HUDEP-2 (cell line): ENCODE measurements at regions not wholly inside any gene's neighbourhood (a gene's known extent, or its start where the extent isn't known, plus 50 kb on each side); places are given as distances from the start of the nearest gene placed in this dataset.

Experiments
- DNase-seq, 76 experiments: peaks; one replicate each; lab custom pipeline; 2025; ENCODE audit not compliant: unreplicated experiment in 76 of 76; lab: John Stamatoyannopoulos, UW

- no peak for DNase-seq
Observed at GRCh38 chr20:6577451-6577850, 190.0 kb upstream of the BMP2 start.

GRCh38 chr20:6576726-6577125, 190.8 kb upstream of the BMP2 start:
- DNase-seq: no peak

DNA sequence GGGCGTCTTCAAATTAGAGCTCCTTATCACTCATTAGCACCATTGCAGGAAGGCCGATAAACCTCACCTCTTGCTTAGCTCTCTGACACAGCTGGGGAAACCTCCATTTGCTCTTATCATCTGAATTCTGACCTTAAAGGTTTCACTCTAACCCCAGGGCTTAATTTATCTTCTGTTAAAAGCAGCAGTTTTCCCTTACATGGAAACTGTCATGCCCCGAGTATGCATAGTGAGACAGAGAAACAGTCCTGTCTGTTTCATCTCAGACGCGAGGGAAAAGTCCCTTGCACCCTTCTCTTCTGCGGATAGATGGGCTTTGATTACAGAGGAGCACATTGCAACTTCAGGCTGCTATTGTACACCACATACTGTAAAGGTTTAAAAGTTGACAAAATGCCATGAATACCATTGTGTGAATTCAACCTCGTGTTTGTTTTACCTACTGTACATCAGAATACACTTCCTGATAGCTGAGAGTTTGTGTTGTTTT, 191.5 kb upstream of the BMP2 start:
- peak in 53 of 76 experiments; percentile 1 to 89 (median 34) for DNase-seq

DNA sequence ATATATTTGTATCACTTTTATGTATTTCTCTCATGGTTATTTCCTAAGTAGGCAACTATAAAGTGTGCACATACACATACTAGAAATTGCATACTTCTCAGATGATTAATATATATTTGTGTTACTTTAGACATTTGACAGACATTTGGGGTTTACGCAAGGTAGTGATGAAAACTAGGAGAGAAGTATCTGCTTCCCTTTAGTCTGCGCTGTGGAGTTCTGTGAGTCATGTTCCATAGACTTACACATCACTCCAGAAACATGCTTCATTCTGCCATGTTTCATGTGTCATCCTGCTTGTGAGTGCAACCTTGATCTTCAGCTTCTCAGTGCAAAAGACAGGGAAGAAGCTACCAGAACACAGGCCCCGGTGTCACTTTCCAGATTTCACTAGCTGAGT, 200.7 kb upstream of the BMP2 start:
- no peak for DNase-seq

DNA sequence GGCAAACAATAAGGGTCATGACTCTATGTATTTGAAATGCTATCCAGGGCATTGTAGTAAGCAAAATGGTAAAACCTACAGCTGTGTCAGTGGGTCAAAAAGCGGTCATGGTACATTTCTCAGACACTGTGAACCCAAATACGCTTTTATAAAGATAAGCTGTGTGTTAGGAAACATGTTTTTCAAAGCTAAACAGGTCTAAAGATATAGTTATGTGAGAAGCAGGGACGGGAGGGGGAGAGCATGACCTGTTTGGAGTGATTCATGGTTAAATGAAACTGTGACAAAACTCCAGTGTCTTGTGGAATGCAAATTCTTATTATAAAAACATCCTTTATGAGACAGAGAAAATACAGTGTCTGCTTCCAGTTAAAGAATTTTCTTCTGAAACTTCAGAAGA, 205.4 kb upstream of the BMP2 start:
- no peak for DNase-seq

DNA sequence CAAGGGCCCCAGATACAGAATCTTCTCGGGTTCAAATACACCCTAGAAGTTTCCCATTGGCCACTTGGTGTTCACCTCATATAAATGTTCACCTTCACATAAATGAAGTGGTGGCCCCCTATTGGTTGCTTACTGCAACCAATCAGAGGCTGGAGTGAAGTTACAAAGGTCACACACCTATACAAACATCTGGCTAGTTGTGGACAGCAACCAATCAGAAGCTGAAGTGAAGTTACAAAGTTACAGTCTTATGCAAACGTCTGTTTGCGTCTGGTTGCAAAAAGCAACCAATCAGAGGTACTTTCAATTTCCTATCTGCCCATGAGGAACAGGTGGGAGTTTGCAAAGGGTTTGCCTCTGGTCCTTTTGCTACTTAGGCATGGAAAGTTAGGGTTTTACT, 206.5 kb upstream of the BMP2 start:
- no peak for DNase-seq

GRCh38 chr20:6559791-6560190, 207.7 kb upstream of the BMP2 start:
- no peak for DNase-seq

GRCh38 chr20:6558341-6558740, 209.1 kb upstream of the BMP2 start:
- DNase-seq: no peak

DNA sequence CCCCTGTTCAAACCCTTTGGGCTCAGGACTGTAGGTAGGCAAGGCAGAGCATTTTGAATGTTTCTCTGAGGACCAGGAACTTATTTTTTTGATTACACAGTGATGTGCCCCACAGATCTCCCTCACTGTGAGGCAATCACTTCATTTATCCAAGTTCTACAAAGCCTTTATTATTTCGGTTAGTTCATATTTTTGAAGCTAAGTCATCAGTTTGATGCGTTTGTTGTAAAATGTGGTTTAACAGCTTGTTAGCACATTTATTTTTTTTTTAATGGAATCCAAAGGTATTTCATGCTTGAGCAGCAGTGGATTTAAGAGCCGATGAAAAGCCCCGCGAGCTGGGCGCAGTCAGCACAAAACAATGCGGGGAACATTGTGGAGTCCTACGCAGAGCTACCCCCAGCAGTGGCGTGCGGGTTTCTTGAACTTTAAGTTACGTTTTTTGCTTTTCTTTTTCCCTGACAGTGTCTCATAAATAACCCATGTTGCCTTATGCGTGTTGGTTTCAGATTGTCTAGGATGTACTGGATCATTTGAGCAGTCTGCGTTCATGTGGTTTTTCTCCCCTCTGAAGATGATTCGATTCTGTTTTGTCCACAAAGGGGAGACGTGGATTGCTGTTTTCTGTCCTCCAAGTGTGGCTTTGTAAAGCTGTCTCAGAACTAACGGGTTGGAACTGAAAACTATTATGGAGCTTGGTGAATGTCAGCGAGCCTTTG, 233.6 kb upstream of the BMP2 start:
- DNase-seq: no peak

DNA sequence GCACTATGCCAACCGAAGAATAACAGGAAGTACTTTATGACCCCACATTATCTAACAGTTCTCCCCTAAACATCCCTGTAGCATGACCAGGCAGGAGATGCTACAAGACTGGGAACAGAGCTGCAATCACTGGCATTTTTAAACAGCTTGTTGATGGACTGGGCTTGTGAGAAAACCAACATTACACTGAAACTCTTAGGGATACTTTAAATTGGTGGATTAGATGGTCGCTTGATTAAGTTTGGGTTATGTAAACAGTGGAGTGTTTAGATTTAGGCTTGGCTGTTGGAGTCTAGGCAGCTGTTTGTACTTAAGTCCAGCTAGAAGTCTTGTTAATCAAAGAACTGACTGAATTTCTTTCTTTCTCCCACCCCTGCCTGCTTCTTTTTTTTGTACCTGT, 234.1 kb upstream of the BMP2 start:
- no peak for DNase-seq

- DNase-seq: no peak
Observed at GRCh38 chr20:6530779-6531315, 236.6 kb upstream of the BMP2 start.

GRCh38 chr20:6530254-6530653, 237.2 kb upstream of the BMP2 start:
- DNase-seq: no peak

GRCh38 chr20:6525447-6526303, 241.8 kb upstream of the BMP2 start:
- peak in 3 of 76 experiments; percentile 1 to 4 (median 3) for DNase-seq

GRCh38 chr20:6524305-6524704, 243.2 kb upstream of the BMP2 start:
- DNase-seq: no peak

DNA sequence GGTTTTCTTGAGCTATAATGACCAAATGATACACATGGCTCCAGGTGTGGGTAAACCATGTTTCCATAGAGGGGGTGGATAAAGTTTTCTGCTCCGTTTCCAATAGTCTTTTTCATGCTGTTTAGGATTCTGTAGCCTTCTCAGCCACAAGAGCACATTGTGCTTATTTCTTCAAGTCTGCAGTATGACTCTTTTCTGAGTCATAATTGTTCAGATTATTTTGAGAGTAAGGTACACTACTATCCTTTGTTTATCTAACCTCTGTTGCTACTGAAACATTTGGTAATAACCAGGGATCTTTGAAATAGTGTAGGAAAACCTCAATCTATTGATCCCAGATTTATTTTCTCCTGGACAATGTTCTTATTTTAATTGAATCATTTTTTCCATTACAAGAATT, 247.9 kb upstream of the BMP2 start:
- DNase-seq: no peak

DNA sequence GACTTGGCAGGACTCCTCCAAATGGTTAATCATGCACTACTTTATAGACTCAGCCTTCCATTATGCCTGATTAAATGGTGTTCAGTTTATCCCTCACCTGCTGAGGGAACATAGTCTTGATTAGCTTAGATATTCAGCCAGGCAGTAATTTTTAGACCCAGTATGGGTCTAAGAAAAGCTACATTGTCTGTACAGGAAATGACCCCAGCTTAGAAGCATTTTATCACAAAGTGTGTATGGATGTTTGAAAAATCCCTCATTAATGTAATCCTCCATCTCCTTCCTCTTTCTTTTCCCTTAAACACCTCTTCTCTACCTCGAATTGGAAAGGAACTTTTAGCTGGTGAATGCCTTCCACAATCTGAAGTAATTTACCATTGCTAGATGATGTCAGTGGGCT, 252.2 kb upstream of the BMP2 start:
- no peak for DNase-seq

GRCh38 chr20:6513599-6513998, 253.9 kb upstream of the BMP2 start:
- no peak for DNase-seq

- DNase-seq: no peak
Observed at GRCh38 chr20:6509374-6509773, 258.1 kb upstream of the BMP2 start.

GRCh38 chr20:6506906-6507305, 260.6 kb upstream of the BMP2 start:
- DNase-seq: no peak

- DNase-seq: no peak
Observed at GRCh38 chr20:6504826-6505225, 262.7 kb upstream of the BMP2 start.

- no peak for DNase-seq
Observed at GRCh38 chr20:6504179-6504578, 263.3 kb upstream of the BMP2 start.

DNA sequence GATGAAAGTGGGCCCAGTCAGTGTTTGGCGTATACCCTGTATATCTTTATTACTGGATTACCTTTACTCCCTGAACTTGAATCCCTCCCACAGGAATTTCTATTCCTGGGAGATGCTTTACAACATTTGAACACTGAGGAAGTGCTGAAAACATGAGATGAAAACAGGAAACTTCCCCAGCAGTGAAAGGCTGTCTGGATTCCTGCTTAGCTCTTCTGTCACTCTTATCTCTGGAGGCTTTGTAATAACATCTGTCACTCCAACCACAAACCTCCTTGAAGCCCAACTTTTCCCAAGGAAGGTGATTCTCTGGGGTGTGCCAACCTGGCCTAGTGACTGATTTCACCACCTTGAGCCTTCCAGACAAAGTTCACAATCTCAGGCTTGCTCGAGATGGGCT, 264.5 kb upstream of the BMP2 start:
- no peak for DNase-seq
